Natural killer cell (primary cell): ENCODE measurements at regions not wholly inside any gene's neighbourhood (a gene's known extent, or its start where the extent isn't known, plus 50 kb on each side); places are given as distances from the start of the nearest gene placed in this dataset.

ENCODE experiments used
- ATAC-seq, 3 donors: fragments of 150-1000 bp in 2 of 3; fragments of 200-7000 bp in 1 of 3; cut with Tn5 transposase; 1 replicate in 1 of 3; 2 replicates in 2 of 3; pipeline ENCODE4 v1.10.0; 2021; ENCODE audit warnings: mild to moderate bottlenecking in 2 of 3, moderate library complexity in 2 of 3
- DNase-seq, 2 donors: peaks; one replicate each; pipeline versions ENCODE4 v3.0.0 to v3.0.0-alpha.2; 2013 to 2021; ENCODE audit warnings: mixed read lengths in 1 of 2
- H3K27ac ChIP-seq: one replicate; pipeline ENCODE4 v1.5.1; 2013; ENCODE audit warnings: mild to moderate bottlenecking, low read length
- H3K27me3 ChIP-seq: one replicate; pipeline ENCODE4 v1.6.1; 2013; ENCODE audit warnings: low read length; ENCODE audit not compliant: control insufficient read depth, insufficient read depth
- H3K36me3 ChIP-seq: one replicate; pipeline ENCODE4 v1.6.1; 2013; ENCODE audit warnings: low read length; ENCODE audit not compliant: control insufficient read depth, insufficient read depth
- H3K4me1 ChIP-seq: one replicate; pipeline ENCODE4 v1.6.1; 2013; ENCODE audit warnings: low read length; ENCODE audit not compliant: control insufficient read depth, insufficient read depth
- H3K4me3 ChIP-seq: one replicate; pipeline ENCODE4 v1.5.1; 2013; ENCODE audit warnings: low read length
- H3K9me3 ChIP-seq: one replicate; pipeline ENCODE4 v1.6.1; 2013; ENCODE audit warnings: low read length; ENCODE audit not compliant: control insufficient read depth, insufficient read depth
- H3K27ac Mint-ChIP-seq, 2 donors: one replicate each; pipeline ENCODE4 v1.8.0; 2022; ENCODE audit warnings: mild to moderate bottlenecking in 2 of 2, mixed read lengths in 2 of 2, moderate library complexity in 1 of 2
- H3K27me3 Mint-ChIP-seq, 2 donors: one replicate each; pipeline ENCODE4 v1.8.0; 2022; ENCODE audit warnings: low read depth in 2 of 2, mixed read lengths in 2 of 2
- H3K36me3 Mint-ChIP-seq: one replicate; pipeline ENCODE4 v1.8.0; 2022; ENCODE audit warnings: mixed read lengths
- H3K4me1 Mint-ChIP-seq, 2 donors: one replicate each; pipeline ENCODE4 v1.8.0; 2022; ENCODE audit warnings: mixed read lengths in 2 of 2
- H3K4me3 Mint-ChIP-seq: one replicate; pipeline ENCODE4 v1.8.0; 2022; ENCODE audit warnings: mild to moderate bottlenecking, moderate library complexity, mixed read lengths
- H3K9me3 Mint-ChIP-seq, 2 donors: one replicate each; pipeline ENCODE4 v1.8.0; 2022; ENCODE audit warnings: mixed read lengths in 2 of 2
- WGBS: methylation state at CpG from one replicate; pipeline ENCODE4 v1.1.7; 2013; ENCODE audit warnings: missing lambda C conversion rate; ENCODE audit not compliant: insufficient coverage; 5-methylcytosine and 5-hydroxymethylcytosine counted together
- intact Hi-C: fragments of 100-400 bp; cut with micrococcal nuclease; formaldehyde crosslinking; loops from one replicate; pipeline ENCODE4 v1.14.2; 2022
- TF ChIP-seq, protein P1 (sequence below): fragments of 200-600 bp; IDR thresholded peaks from one replicate; pipeline ENCODE4 v1.8.0; 2022; ENCODE audit warnings: antibody characterized with exemption

DNA sequence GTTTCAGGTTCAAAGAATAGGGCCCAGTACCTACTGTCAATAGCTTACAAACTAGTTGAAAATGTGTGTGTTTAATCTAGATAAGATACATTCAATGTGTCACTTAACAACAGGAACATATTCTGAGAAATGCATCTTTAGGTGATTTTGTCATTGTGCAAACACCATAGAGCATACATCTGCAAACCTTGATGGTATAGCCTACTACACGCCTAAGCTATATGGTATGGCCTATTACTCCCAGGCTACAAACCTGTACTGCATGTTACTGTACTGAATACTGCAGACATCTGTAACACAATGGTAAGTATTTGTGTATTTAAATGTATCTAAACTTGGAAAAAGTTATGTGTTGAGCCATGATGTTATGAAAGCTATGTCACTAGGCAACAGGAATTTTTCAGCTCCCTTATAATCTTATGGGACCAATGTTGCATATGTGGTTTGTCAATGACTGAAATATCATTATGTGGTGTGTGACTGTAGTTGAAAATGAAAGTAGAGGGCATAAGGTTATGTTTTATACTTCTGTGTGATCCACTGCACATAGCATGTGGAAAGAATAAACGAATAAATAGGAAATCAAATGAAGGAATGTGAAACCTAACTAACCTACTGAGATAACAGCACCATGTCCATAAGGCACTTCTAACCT, 129.0 kb upstream of the CAMK1G start:
- TF ChIP-seq, protein P1, sequence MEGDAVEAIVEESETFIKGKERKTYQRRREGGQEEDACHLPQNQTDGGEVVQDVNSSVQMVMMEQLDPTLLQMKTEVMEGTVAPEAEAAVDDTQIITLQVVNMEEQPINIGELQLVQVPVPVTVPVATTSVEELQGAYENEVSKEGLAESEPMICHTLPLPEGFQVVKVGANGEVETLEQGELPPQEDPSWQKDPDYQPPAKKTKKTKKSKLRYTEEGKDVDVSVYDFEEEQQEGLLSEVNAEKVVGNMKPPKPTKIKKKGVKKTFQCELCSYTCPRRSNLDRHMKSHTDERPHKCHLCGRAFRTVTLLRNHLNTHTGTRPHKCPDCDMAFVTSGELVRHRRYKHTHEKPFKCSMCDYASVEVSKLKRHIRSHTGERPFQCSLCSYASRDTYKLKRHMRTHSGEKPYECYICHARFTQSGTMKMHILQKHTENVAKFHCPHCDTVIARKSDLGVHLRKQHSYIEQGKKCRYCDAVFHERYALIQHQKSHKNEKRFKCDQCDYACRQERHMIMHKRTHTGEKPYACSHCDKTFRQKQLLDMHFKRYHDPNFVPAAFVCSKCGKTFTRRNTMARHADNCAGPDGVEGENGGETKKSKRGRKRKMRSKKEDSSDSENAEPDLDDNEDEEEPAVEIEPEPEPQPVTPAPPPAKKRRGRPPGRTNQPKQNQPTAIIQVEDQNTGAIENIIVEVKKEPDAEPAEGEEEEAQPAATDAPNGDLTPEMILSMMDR: no peak
- DNase-seq: no peak
- Mint-ChIP-seq H3K27ac (no peak overlapping the region), H3K36me3 (no peaks in the 10 kb centered on the region), H3K27me3 (peaks cover 4 to 11% of the 10 kb centered on the region in 2 donors), H3K4me3 (no peak overlapping the region), H3K9me3 (no peaks in the 10 kb centered on the region), H3K4me1 (no peaks in the 10 kb centered on the region)
- H3K4me1 ChIP-seq: no peaks in the 10 kb centered on the region
- H3K36me3 ChIP-seq: no peaks in the 10 kb centered on the region
- ATAC-seq: no peak
- H3K4me3 ChIP-seq: no peak overlapping the region
- no peaks in the 10 kb centered on the region for H3K9me3 ChIP-seq
- H3K27ac ChIP-seq: no peak overlapping the region
- 29% methylated on average over 1 of the region's 2 CpGs for WGBS
- intact Hi-C loops: no loop called here
- H3K27me3 ChIP-seq: no peaks in the 10 kb centered on the region

DNA sequence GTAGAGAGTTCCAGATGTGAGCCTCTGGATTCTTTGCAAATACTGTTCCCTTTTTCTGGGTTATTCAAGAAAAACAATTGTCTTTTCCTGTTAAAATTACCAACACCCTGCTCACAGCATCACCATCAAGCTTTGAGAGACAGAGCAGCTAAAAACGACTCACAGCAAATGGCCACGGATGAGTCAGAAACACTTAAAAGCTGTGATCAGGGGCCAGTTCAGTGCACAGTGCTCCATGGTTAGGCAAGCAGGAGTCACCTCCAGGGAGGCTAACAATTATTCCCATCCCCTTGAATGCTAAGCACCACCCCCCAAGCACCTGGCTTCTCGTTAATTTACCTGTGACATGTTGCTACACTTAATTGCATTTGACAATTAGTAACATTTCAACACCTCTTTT, 128.4 kb upstream of the CAMK1G start:
- 75% methylated on average over 3 of the region's 3 CpGs for WGBS
- H3K4me1 ChIP-seq: no peaks in the 10 kb centered on the region
- no peak overlapping the region for H3K4me3 ChIP-seq
- no peaks in the 10 kb centered on the region for H3K27me3 ChIP-seq
- no peaks in the 10 kb centered on the region for H3K36me3 ChIP-seq
- no peaks in the 10 kb centered on the region for H3K4me1 Mint-ChIP-seq
- no peaks in the 10 kb centered on the region for H3K36me3 Mint-ChIP-seq
- H3K4me3 Mint-ChIP-seq: no peak overlapping the region
- H3K9me3 Mint-ChIP-seq: no peaks in the 10 kb centered on the region
- ATAC-seq: no peak
- peaks cover 4 to 11% of the 10 kb centered on the region in 2 donors for H3K27me3 Mint-ChIP-seq
- TF ChIP-seq, protein P1: no peak
- DNase-seq: no peak
- H3K9me3 ChIP-seq: no peaks in the 10 kb centered on the region
- no peak overlapping the region for H3K27ac Mint-ChIP-seq
- intact Hi-C loops: no loop called here
- H3K27ac ChIP-seq: no peak overlapping the region

DNA sequence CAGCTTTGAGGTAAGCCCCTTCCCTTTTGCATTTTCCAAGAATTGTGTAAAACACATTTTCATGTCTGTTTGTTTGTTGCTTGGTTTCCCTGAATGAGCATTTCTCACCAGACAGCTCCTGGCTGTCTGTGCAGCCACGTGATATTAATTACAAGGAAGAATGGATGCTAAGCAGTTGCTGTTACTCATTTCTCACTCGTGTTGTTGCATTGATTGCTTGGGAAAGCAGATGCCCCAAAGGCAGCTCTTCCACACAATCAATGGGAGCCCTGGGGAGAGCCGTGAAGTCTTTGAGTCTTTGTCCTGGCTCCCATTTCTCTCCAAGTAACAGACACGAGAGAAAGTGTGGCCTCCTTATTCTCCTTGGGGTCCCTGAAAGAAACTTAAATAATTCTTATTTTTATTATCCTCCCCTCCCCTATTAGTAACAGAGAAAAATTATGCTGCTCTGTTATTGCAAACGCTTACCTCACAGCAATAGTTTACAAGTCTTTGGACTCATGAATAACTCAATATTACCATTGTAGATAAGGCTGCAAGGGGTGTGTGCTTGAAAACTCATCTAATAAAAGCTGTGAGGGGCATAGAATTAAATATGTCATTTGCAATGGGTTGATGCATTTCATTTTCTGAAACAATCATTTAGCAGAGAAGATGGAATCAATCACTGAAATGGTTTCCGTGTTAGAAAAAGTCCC, 127.7 kb upstream of the CAMK1G start:
- H3K9me3 ChIP-seq: no peaks in the 10 kb centered on the region
- no peak overlapping the region for H3K4me3 ChIP-seq
- no peak overlapping the region for H3K27ac ChIP-seq
- Mint-ChIP-seq H3K27me3 (peaks cover 6 to 11% of the 10 kb centered on the region in 2 donors), H3K27ac (no peak overlapping the region), H3K4me1 (no peaks in the 10 kb centered on the region), H3K9me3 (no peaks in the 10 kb centered on the region), H3K4me3 (no peak overlapping the region), H3K36me3 (no peaks in the 10 kb centered on the region)
- intact Hi-C loops: no loop called here
- H3K27me3 ChIP-seq: no peaks in the 10 kb centered on the region
- no peak for ATAC-seq
- H3K36me3 ChIP-seq: no peaks in the 10 kb centered on the region
- TF ChIP-seq, protein P1: no peak
- H3K4me1 ChIP-seq: no peaks in the 10 kb centered on the region
- 86% methylated on average over 5 of the region's 6 CpGs for WGBS
- no peak for DNase-seq
